T47D (cell line): ENCODE measurements at regions not wholly inside any gene's neighbourhood (a gene's known extent, or its start where the extent isn't known, plus 50 kb on each side); places are given as distances from the start of the nearest gene placed in this dataset.

ENCODE experiments used
- DNase-seq, 2 experiments: peaks; one replicate each; pipeline versions ENCODE4 v3.0.0 to v3.0.0-alpha.2; 2011 to 2012; ENCODE audit warnings: low read depth in 1 of 2, low spot score in 1 of 2
- JUND ChIP-seq: IDR thresholded peaks from 2 replicates; pipeline ENCODE4 v1.6.1; 2012; ENCODE audit warnings: low read depth
- in situ Hi-C: cut with HindIII; loops from 2 replicates; pipeline ENCODE4 v1.10.0; 2016; ENCODE audit warnings: low sequenced_read_pairs, low pct_unique_long_range_greater_than_20kb

- DNase-seq, result no peak
- in situ Hi-C loops, result no loop called here
- no peak for TF ChIP-seq JUND
These were observed 73.3 kb downstream of the IRX5 start for GRCh38 chr16:55003916-55004315.

DNA sequence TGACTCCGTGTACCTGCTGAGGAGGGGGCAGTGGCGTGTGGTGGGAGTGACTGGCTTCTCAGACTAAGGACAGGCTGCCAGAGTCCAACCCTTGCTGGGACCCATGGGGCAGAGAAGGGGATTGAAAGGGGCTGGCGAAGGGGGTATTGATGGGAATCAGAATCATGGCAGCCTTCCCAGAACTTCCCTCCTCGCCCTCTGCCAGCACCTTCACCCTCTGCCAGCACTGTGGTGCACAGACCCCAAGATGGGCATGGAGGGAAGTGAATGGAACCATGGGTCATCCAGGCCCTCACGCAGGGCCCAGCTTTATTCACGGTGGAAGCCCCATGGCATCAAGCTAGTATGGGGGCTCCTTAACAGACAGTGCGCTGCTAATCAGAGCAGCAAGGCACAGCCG lies 76.8 kb downstream of the IRX5 start:
- TF ChIP-seq JUND, result no peak
- in situ Hi-C loops, result no loop called here
- no peak for DNase-seq

DNA sequence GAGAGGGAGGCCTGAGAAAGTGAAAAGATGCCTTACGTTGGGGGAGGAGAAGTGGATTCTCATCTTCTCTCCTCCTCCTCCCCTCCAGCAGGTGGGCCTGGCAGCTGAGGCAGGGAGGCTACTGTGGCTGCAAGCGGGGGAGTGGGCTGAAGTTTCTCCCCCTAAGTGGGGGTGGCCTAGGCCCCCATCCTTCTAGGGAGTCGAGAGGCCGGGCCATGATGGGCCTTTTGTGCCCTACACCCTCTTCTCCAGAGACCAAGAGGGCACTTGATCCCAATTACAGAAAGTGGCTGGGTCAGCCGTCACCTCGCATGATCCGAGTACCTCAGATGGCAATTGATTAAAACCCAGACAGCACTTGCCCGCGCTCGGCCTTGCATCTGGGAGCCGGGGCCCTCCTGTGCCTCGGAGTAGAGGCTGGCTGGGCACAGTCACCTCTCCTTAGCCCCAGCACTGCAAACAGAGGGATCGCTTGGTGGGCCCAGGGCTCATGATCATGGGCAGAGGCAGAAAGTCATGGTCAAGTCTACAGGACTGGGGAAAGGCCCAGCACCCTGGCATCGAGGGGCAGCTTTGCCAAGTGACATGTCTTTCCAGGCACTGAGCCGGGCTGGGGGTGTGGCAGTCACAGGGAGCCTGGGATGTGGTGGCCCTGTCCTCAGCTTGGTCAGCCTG lies 78.3 kb downstream of the IRX5 start:
- DNase-seq, result no peak
- TF ChIP-seq JUND, result no peak
- in situ Hi-C loops, result no loop called here

- no peak for DNase-seq
- no peak for TF ChIP-seq JUND
- in situ Hi-C loops, result no loop called here
These were observed 78.9 kb downstream of the IRX5 start for GRCh38 chr16:55009581-55009980.

DNA sequence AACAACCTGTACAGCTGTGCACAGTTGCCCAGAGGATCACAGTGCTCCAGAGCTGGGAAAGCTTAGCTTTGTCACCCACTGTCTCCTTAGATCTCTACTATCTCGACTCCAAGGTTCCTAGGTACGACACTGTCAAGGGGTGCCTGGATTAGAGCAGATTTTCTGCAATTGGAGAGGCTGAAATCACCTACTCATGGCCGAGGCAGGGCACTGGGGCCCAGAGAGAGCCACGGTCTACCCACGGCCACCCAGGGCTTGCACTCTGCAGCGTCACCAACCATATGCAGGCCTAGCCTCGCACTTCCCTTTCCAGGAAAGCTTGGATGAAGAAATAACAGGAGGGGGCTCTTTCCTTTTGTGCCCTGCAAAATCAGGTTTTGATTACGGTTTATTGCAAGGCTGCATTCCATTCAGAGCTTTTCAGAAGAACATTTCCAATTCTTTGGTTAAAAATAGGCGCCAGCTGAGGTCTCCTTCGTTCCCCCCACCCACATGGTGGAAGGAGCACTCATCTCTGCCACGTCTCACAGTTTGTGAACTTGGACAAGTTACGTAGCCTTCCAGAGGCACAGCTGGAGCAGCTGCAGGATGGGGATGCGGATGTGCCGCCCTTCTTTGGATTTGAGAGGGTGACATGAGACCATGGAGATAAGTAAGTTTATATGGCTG lies 80.0 kb downstream of the IRX5 start:
- in situ Hi-C loops, result no loop called here
- TF ChIP-seq JUND, result no peak
- no peak for DNase-seq

DNA sequence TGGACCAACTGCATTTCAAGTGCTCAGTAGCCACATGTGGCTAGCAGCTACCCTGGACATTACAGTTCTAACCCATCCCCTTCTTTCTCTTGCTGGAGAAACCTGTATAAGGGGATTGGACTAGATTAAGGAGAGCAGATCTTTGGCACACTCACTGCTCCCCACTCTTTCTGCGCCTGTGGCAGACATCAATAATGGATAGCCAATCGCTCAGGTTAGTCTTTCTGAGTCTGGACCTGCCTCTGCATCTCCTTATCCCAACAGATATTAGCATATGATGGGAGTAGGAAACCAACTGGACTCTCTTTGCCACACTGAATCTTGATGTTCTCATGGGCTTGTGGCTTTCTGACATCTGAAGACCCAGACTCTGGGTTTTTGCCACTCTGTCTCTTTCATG lies 81.7 kb downstream of the IRX5 start:
- no peak for DNase-seq
- no peak for TF ChIP-seq JUND
- in situ Hi-C loops, result no loop called here

DNA sequence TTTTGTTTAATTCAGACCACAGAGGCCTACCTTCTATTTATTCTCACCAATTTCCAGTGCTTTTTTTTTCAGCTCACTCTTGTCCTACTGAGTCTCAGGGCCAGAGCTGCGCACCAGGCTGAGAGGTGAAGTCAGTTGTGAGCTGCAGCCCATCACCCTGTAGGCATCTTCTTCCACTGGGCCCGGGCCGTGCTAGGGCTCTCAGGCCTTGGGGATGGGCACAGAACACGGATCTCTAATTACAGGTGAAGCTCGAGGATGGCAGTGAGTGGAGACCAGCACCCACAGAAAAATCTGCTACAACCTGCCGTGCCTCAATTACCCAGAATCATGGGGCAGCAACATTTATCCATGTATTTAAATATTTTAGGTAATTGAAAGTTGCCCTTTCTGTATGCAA lies 82.1 kb downstream of the IRX5 start:
- in situ Hi-C loops, result no loop called here
- TF ChIP-seq JUND, result no peak
- DNase-seq, result no peak

GRCh38 chr16:55014022-55014421 lies 83.4 kb downstream of the IRX5 start:
- in situ Hi-C loops, result no loop called here
- no peak for TF ChIP-seq JUND
- DNase-seq, result no peak

GRCh38 chr16:55015181-55015913 lies 84.7 kb downstream of the IRX5 start:
- TF ChIP-seq JUND, result no peak
- DNase-seq, result no peak
- in situ Hi-C loops, result no loop called here

GRCh38 chr16:55016515-55016914 lies 85.8 kb downstream of the IRX5 start:
- no peak for DNase-seq
- TF ChIP-seq JUND, result no peak
- in situ Hi-C loops, result no loop called here

DNA sequence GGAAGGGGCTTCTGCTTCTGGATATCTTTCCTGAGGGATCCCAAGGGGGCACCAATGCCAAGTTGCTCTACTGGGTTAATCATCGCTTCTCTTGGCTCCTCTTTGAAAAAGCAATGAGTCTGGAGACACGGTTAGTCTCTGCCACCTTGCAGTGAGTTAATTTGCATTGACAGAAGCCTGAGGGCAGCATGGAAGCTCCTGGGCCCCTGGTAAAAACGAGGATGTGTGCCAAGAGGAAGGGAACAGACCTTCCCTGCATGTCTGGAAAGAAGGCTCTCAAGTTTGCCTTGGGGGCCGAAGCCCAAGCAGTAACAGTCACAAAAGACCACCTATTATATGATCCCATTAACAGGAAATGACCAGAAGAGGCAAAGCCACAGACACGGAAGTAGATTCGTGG lies 86.7 kb downstream of the IRX5 start:
- in situ Hi-C loops, result no loop called here
- DNase-seq, result no peak
- no peak for TF ChIP-seq JUND

- TF ChIP-seq JUND, result no peak
- in situ Hi-C loops, result no loop called here
- DNase-seq, result no peak
These were observed 88.2 kb downstream of the IRX5 start for GRCh38 chr16:55018881-55019280.

DNA sequence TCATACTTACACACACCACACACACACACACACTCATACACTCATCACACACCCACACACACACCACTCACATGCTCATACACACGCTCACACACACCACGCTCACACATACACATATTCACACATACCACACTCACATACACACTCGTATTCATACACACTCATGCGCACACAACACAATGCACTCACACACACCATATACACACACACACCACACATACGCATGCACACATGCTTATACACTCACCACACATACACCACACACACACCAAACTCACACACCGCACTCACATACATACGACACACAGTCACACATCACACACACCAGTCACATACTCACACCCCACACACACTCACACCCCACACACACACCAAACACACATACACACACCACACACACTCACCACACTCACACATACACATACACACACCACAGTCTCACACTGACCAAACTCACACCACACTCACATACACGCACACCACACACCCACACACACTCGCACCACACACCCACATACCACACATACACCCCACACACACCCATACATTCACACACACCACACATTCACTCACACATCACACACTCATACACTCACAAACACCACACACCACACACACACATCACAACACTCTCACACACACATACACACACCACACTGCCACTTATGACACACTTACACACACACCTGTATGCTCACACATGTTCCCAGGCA lies 88.9 kb downstream of the IRX5 start:
- no peak for DNase-seq
- in situ Hi-C loops, result no loop called here
- no peak for TF ChIP-seq JUND
